IgD-negative memory B cell (primary cell): ENCODE measurements at regions not wholly inside any gene's neighbourhood (a gene's known extent, or its start where the extent isn't known, plus 50 kb on each side); places are given as distances from the start of the nearest gene placed in this dataset.

Experiments used
- H3K27ac Mint-ChIP-seq, 3 donors: one replicate each; pipeline ENCODE4 v1.8.0; 2020 to 2022; ENCODE audit warnings: mild to moderate bottlenecking in 3 of 3, mixed read lengths in 3 of 3, moderate library complexity in 1 of 3
- H3K27me3 Mint-ChIP-seq: one replicate; pipeline ENCODE4 v1.8.0; 2021; ENCODE audit warnings: mixed read lengths
- H3K36me3 Mint-ChIP-seq: one replicate; pipeline ENCODE4 v1.8.0; 2020; ENCODE audit warnings: mild to moderate bottlenecking, mixed read lengths
- H3K4me1 Mint-ChIP-seq, 3 donors: one replicate each; pipeline ENCODE4 v1.8.0; 2020 to 2022; ENCODE audit warnings: mixed read lengths in 3 of 3, mild to moderate bottlenecking in 1 of 3
- H3K4me3 Mint-ChIP-seq, 4 donors: one replicate each; pipeline ENCODE4 v1.8.0; 2020 to 2022; ENCODE audit warnings: mild to moderate bottlenecking in 4 of 4, mixed read lengths in 4 of 4, moderate library complexity in 3 of 4
- H3K9me3 Mint-ChIP-seq, 3 donors: one replicate each; pipeline ENCODE4 v1.8.0; 2020 to 2021; ENCODE audit warnings: mixed read lengths in 3 of 3, mild to moderate bottlenecking in 1 of 3

GRCh38 chr7:42350801-42351200 is 113.8 kb upstream of the GLI3 start:
- no peak overlapping the region for H3K27ac Mint-ChIP-seq
- H3K36me3 Mint-ChIP-seq: no peaks in the 10 kb centered on the region
- H3K4me3 Mint-ChIP-seq: no peak overlapping the region
- H3K27me3 Mint-ChIP-seq: no peaks in the 10 kb centered on the region
- no peaks in the 10 kb centered on the region for H3K4me1 Mint-ChIP-seq
- no peaks in the 10 kb centered on the region for H3K9me3 Mint-ChIP-seq

DNA sequence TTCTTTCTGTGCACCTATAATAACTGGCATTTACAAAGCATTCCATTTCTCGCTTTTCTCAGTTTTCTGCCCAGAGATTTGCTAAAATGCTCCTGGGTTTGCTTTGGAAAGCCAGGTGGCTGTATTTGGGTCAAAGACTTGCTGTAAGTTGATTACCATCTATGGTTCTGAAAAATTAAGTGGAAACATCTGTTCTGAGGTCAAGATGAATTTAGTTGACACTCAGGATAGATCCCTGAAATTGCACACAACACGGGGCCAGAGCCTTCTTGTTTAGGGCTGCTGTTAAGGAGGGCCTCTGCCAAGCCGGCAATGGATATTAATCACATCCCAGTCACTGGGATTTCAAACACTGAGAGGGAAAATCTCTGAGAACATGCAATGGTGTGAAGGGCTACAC is 111.6 kb upstream of the GLI3 start:
- no peak overlapping the region for H3K4me3 Mint-ChIP-seq
- no peaks in the 10 kb centered on the region for H3K27me3 Mint-ChIP-seq
- no peak overlapping the region for H3K27ac Mint-ChIP-seq
- no peaks in the 10 kb centered on the region for H3K36me3 Mint-ChIP-seq
- H3K9me3 Mint-ChIP-seq: no peaks in the 10 kb centered on the region
- H3K4me1 Mint-ChIP-seq: no peaks in the 10 kb centered on the region

GRCh38 chr7:42348071-42348470 is 111.1 kb upstream of the GLI3 start:
- H3K4me1 Mint-ChIP-seq: no peaks in the 10 kb centered on the region
- no peaks in the 10 kb centered on the region for H3K27me3 Mint-ChIP-seq
- no peak overlapping the region for H3K4me3 Mint-ChIP-seq
- H3K27ac Mint-ChIP-seq: no peak overlapping the region
- no peaks in the 10 kb centered on the region for H3K9me3 Mint-ChIP-seq
- H3K36me3 Mint-ChIP-seq: no peaks in the 10 kb centered on the region

DNA sequence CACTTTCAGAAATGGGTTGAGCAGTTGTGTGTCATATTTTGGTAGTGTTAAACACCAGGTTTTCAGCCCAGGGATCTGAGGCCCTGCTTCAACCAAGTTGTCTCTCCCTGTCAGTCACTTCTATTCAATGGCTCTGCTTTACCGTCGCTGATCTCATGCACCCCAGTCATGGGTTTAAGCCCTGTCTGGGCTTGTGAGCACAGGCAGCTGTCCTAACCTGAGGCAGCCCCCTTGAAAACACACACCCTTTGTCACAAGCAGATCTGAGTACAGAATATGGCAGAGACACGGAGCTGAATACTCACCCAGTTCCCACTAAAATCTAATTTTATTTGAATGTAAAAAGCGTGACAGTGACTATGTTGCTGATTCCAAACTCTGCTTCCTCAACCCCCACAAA is 110.6 kb upstream of the GLI3 start:
- Mint-ChIP-seq H3K36me3 (no peaks in the 10 kb centered on the region), H3K27me3 (no peaks in the 10 kb centered on the region), H3K9me3 (no peaks in the 10 kb centered on the region), H3K4me3 (no peak overlapping the region), H3K4me1 (no peaks in the 10 kb centered on the region), H3K27ac (no peak overlapping the region)

DNA sequence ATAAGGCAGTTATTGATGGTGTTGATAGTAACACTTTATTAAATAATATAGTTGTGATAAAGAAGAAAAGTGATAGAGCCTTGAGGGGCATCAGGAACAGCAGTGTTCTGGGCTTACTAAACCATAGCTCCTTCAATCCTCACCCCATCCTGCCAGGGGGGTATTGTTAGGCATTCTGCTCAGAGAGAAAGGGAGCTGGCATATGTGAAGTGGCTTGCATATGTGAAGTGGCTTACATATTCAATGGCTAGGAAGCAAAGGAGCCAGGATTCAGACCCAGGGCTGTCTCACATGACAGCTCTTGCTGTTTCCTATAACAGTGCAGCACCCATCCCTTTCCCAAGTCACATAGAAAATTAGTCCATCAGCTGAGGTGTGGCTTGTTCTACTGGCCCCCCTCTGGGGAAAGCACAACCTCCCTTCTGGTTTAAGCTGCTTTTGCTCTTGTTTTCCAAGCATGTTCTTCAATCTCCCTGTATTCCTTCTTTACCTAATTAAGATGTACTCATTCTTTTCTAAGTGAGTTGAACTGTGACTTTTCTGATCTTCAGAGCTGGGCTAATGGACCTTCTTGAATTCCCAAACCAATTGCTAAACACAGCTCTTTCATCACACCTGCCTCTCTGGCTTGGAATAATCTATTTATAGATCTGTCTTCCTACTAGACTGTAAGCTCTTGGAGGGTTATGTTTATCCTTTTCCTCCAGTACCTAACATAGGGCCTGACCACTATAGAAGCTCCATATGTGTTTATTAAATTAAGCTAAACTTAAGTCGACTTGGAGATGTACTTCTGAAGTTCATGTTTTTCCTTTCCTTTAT is 108.7 kb upstream of the GLI3 start:
- no peaks in the 10 kb centered on the region for H3K9me3 Mint-ChIP-seq
- H3K36me3 Mint-ChIP-seq: no peaks in the 10 kb centered on the region
- H3K27me3 Mint-ChIP-seq: no peaks in the 10 kb centered on the region
- no peak overlapping the region for H3K27ac Mint-ChIP-seq
- no peaks in the 10 kb centered on the region for H3K4me1 Mint-ChIP-seq
- no peak overlapping the region for H3K4me3 Mint-ChIP-seq

GRCh38 chr7:42344198-42344755 is 107.3 kb upstream of the GLI3 start:
- H3K4me3 Mint-ChIP-seq: no peak overlapping the region
- no peaks in the 10 kb centered on the region for H3K27me3 Mint-ChIP-seq
- no peaks in the 10 kb centered on the region for H3K36me3 Mint-ChIP-seq
- H3K4me1 Mint-ChIP-seq: no peaks in the 10 kb centered on the region
- no peaks in the 10 kb centered on the region for H3K9me3 Mint-ChIP-seq
- no peak overlapping the region for H3K27ac Mint-ChIP-seq

GRCh38 chr7:42342381-42342780 is 105.4 kb upstream of the GLI3 start:
- no peaks in the 10 kb centered on the region for H3K36me3 Mint-ChIP-seq

GRCh38 chr7:42340436-42340835 is 103.4 kb upstream of the GLI3 start:
- no peaks in the 10 kb centered on the region for H3K36me3 Mint-ChIP-seq
- no peak overlapping the region for H3K27ac Mint-ChIP-seq
- H3K4me1 Mint-ChIP-seq: no peaks in the 10 kb centered on the region
- H3K27me3 Mint-ChIP-seq: no peaks in the 10 kb centered on the region
- H3K4me3 Mint-ChIP-seq: no peak overlapping the region
- H3K9me3 Mint-ChIP-seq: peaks cover 0 to 3% (median 0%) of the 10 kb centered on the region in 3 donors

More at GRCh38 chr7:42342381-42342780, 105.4 kb upstream of the GLI3 start:
- Mint-ChIP-seq H3K4me3 (no peak overlapping the region), H3K27me3 (no peaks in the 10 kb centered on the region), H3K27ac (no peak overlapping the region), H3K9me3 (no peaks in the 10 kb centered on the region), H3K4me1 (no peaks in the 10 kb centered on the region)

DNA sequence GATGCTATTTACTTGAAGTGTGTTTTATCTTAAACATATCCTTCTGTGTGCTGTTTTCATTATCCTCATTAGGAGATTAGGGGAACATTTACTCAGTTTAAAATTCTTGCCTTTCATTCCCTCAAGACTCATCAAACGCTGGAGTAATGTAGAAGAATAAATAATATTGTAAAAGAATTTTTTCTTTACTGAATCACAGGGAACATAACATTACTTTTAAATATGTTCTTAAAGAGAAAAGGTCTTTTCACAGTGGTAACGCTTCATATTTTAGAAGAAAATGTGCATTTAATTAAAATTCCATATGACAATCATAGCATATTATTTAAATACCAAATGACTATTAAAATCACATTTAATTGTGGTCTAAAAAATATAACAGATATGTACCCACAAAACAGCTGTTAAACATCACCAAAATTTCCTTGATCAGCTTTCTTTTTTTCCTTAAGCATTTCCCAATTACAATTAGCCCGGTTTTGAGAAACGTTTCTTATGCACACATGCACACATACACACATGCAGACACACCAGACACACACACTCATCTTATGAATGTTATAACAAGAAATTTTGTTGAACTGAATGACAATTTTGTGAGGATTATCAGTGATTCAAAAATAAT is 102.0 kb upstream of the GLI3 start:
- Mint-ChIP-seq H3K4me1 (no peaks in the 10 kb centered on the region), H3K27ac (no peak overlapping the region), H3K4me3 (no peak overlapping the region), H3K9me3 (peaks cover 0 to 3% (median 0%) of the 10 kb centered on the region in 3 donors), H3K36me3 (no peaks in the 10 kb centered on the region), H3K27me3 (peaks cover 2% of the 10 kb centered on the region)

GRCh38 chr7:42338231-42338915 is 101.4 kb upstream of the GLI3 start:
- peaks cover 0 to 3% (median 2%) of the 10 kb centered on the region in 3 donors for H3K9me3 Mint-ChIP-seq
- H3K4me1 Mint-ChIP-seq: no peaks in the 10 kb centered on the region
- H3K27me3 Mint-ChIP-seq: peaks cover 2% of the 10 kb centered on the region
- no peak overlapping the region for H3K4me3 Mint-ChIP-seq
- H3K36me3 Mint-ChIP-seq: no peaks in the 10 kb centered on the region
- no peak overlapping the region for H3K27ac Mint-ChIP-seq

DNA sequence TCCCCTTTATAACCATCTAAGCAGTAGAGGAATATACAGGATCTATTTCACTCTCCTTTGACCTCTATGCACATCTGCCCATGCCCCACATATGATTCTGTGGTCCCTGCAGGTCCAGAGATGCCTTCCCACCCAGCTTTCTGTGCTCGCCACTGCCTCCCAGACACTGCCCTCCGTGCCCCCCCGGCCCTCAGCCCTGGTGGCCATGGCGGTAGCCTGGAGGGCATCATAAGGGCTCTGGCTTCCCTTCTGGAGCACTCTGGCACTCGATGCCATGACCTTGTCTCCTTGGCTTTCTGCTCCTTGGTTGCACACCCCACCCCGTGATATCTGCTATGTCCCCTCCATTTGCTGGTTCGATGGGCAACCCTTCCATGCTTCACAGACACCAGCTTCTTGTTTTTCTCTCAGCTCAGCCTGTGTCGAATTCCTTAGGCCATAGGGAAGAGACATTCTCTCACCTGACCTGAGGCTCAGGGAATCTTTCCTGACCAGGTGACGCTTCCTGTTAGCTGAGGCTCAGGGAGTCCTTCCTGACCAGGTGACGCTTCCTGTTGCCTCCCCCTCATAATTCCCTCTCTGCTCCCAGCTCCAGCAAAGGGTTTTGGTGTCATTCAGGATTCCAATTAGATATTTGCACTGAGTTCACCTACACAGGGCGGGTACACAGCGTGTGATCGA is 100.4 kb upstream of the GLI3 start:
- Mint-ChIP-seq H3K27ac (no peak overlapping the region), H3K36me3 (no peaks in the 10 kb centered on the region), H3K27me3 (peaks cover 2% of the 10 kb centered on the region), H3K4me1 (no peaks in the 10 kb centered on the region), H3K4me3 (no peak overlapping the region), H3K9me3 (peaks cover 2 to 7% (median 3%) of the 10 kb centered on the region in 3 donors)

GRCh38 chr7:42332605-42333222 is 95.7 kb upstream of the GLI3 start:
- Mint-ChIP-seq H3K4me3 (no peak overlapping the region), H3K36me3 (no peaks in the 10 kb centered on the region), H3K4me1 (no peaks in the 10 kb centered on the region), H3K9me3 (peaks cover 2 to 15% (median 3%) of the 10 kb centered on the region in 3 donors), H3K27ac (no peak overlapping the region), H3K27me3 (peaks cover 4% of the 10 kb centered on the region)

DNA sequence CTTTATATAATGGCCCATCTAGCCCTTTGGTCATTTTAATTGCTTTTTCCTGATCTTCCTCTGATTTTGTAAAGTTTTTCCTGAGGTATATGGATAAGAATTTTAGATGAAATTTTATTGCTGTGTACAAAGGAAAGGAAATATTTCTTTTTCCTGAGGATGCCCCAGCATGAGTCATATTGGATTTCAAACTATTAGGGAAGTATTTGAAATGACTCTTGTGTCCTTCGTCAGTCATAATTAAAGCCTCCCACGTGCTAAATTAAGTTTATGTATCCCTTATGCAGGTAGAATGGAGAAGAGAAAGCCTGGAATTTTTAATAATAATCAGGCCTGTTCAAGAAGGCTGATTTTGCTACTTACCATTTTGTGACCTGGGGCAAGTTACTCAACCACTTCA is 82.6 kb upstream of the GLI3 start:
- Mint-ChIP-seq H3K27me3 (peaks cover 6% of the 10 kb centered on the region), H3K27ac (no peak overlapping the region), H3K4me1 (no peaks in the 10 kb centered on the region), H3K9me3 (peaks cover 0 to 4% (median 2%) of the 10 kb centered on the region in 3 donors), H3K36me3 (no peaks in the 10 kb centered on the region), H3K4me3 (no peak overlapping the region)

GRCh38 chr7:42315631-42316030 is 78.6 kb upstream of the GLI3 start:
- Mint-ChIP-seq H3K27me3 (peaks cover 6% of the 10 kb centered on the region), H3K4me3 (no peak overlapping the region)

More at GRCh38 chr7:42315631-42316030, 78.6 kb upstream of the GLI3 start:
- no peaks in the 10 kb centered on the region for H3K4me1 Mint-ChIP-seq
- no peaks in the 10 kb centered on the region for H3K36me3 Mint-ChIP-seq
- peaks cover 4 to 8% (median 6%) of the 10 kb centered on the region in 3 donors for H3K9me3 Mint-ChIP-seq
- H3K27ac Mint-ChIP-seq: no peak overlapping the region
